ENCODE measurements at regions not wholly inside any gene's neighbourhood (a gene's known extent, or its start where the extent isn't known, plus 50 kb on each side); places are given as distances from the start of the nearest gene placed in this dataset.

GRCh38 chr3:188962253-188963247 is 209.2 kb upstream of the TPRG1 start:
- TF ChIP-seq RFX5 (IDR thresholded peaks at IDR 0.05; ENCODE audit: low read depth, low read length) (no peak), CTCF (CRISPR knock-in tag; IDR thresholded peaks at IDR 0.05) (no peak)
